Lung (tissue), 11 donors: ENCODE measurements at regions not wholly inside any gene's neighbourhood (a gene's known extent, or its start where the extent isn't known, plus 50 kb on each side); places are given as distances from the start of the nearest gene placed in this dataset.

ENCODE experiments used
- ATAC-seq: fragments of 200-7000 bp; cut with Tn5 transposase; one replicate; pipeline ENCODE4 v1.9.1; 2020; ENCODE audit warnings: moderate number of reproducible peaks; ENCODE audit not compliant: insufficient read depth, low FRiP score
- DNase-seq, 3 donors: peaks; one replicate each; pipeline ENCODE4 v3.0.0-alpha.2; 2013 to 2017
- H3K27ac ChIP-seq, 2 donors: one replicate each; pipeline ENCODE4 v1.5.1; 2013; ENCODE audit warnings: mild to moderate bottlenecking in 2 of 2, moderate library complexity in 2 of 2, control low read depth in 1 of 2, inconsistent platforms in 1 of 2, low read depth in 1 of 2, low read length in 1 of 2
- H3K27me3 ChIP-seq, 3 donors: one replicate each; pipeline ENCODE4 v1.5.1; 2013; ENCODE audit warnings: low read length in 2 of 3; ENCODE audit not compliant: control insufficient read depth in 3 of 3, insufficient read depth in 3 of 3
- H3K36me3 ChIP-seq, 4 donors: one replicate each; pipeline ENCODE4 v1.5.1; 2013; ENCODE audit warnings: low read length in 4 of 4, mild to moderate bottlenecking in 1 of 4, moderate library complexity in 1 of 4; ENCODE audit not compliant: control insufficient read depth in 4 of 4, insufficient read depth in 4 of 4
- H3K4me1 ChIP-seq, 5 donors: one replicate each; pipeline ENCODE4 v1.5.1; 2013; ENCODE audit warnings: low read length in 5 of 5, mild to moderate bottlenecking in 2 of 5, moderate library complexity in 1 of 5; ENCODE audit not compliant: control insufficient read depth in 5 of 5, insufficient read depth in 5 of 5
- H3K4me3 ChIP-seq: one replicate; pipeline ENCODE4 v1.5.1; 2013; ENCODE audit warnings: mild to moderate bottlenecking, control low read depth, moderate library complexity
- H3K9ac ChIP-seq, 2 donors: one replicate each; pipeline ENCODE4 v1.5.1; 2013; ENCODE audit warnings: low read length in 2 of 2, control low read depth in 1 of 2; ENCODE audit not compliant: insufficient read depth in 1 of 2
- H3K9me3 ChIP-seq, 4 donors: one replicate each; pipeline ENCODE4 v1.5.1; 2013; ENCODE audit warnings: low read length in 3 of 4, mild to moderate bottlenecking in 1 of 4, moderate library complexity in 1 of 4; ENCODE audit not compliant: control insufficient read depth in 4 of 4, insufficient read depth in 3 of 4
- CTCF ChIP-seq: IDR thresholded peaks from 2 replicates; pipeline ENCODE4 v1.5.1; 2012; ENCODE audit warnings: mild to moderate bottlenecking; ENCODE audit errors: control extremely low read depth, extremely low read depth
- WGBS, 2 donors: extraction: QIAGEN DNeasy Blood & Tissue Kit; methylation state at CpG; one replicate each; pipeline ENCODE4 v1.1.7; 2013; 5-methylcytosine and 5-hydroxymethylcytosine counted together
- donor health status: control.
- donor health status: control.
- donor health status: Bipolar disorder and iron deficiency.
- donor health status: healthy.
- donor health status: DM: yes; HTN: yes; CAD: no.

GRCh38 chr18:78688249-78688648 lies 291.4 kb upstream of the SALL3 start:
- no peak overlapping the region for H3K4me3 ChIP-seq
- WGBS, 2 donors, result 77 to 83% methylated on average over 12 of the region's 12 CpGs
- H3K27ac ChIP-seq, result no peak overlapping the region
- TF ChIP-seq CTCF, result no peak
- ATAC-seq (no peak), DNase-seq (no peak)
- no peaks in the 10 kb centered on the region for H3K27me3 ChIP-seq
- H3K36me3 ChIP-seq, result no peaks in the 10 kb centered on the region
- H3K4me1 ChIP-seq, result no peaks in the 10 kb centered on the region
- no peak overlapping the region for H3K9ac ChIP-seq
- no peaks in the 10 kb centered on the region for H3K9me3 ChIP-seq

- TF ChIP-seq CTCF, result no peak
- no peaks in the 10 kb centered on the region for H3K4me1 ChIP-seq
- ATAC-seq (no peak), DNase-seq (no peak)
- 88 to 91% methylated on average over 10 to 11 of the region's 11 CpGs for WGBS, 2 donors
- H3K9me3 ChIP-seq, result no peaks in the 10 kb centered on the region
- no peaks in the 10 kb centered on the region for H3K27me3 ChIP-seq
- H3K36me3 ChIP-seq, result no peaks in the 10 kb centered on the region
- H3K4me3 ChIP-seq, result no peak overlapping the region
- H3K9ac ChIP-seq, result no peak overlapping the region
- no peak overlapping the region for H3K27ac ChIP-seq
Observed at GRCh38 chr18:78688916-78689315, 290.7 kb upstream of the SALL3 start.

GRCh38 chr18:78689606-78690005 lies 290.0 kb upstream of the SALL3 start:
- Histone ChIP-seq H3K9ac (no peak overlapping the region), H3K4me3 (no peak overlapping the region), H3K27ac (no peak overlapping the region), H3K27me3 (no peaks in the 10 kb centered on the region), H3K9me3 (no peaks in the 10 kb centered on the region), H3K36me3 (no peaks in the 10 kb centered on the region), H3K4me1 (no peaks in the 10 kb centered on the region)
- TF ChIP-seq CTCF, result no peak
- 83 to 92% methylated on average over 15 of the region's 15 CpGs for WGBS, 2 donors
- DNase-seq (no peak), ATAC-seq (no peak)

- Histone ChIP-seq H3K27ac (no peak overlapping the region), H3K4me1 (no peaks in the 10 kb centered on the region), H3K9ac (no peak overlapping the region), H3K9me3 (no peaks in the 10 kb centered on the region), H3K27me3 (peaks cover 0 to 2% (median 0%) of the 10 kb centered on the region in 3 donors), H3K36me3 (no peaks in the 10 kb centered on the region), H3K4me3 (no peak overlapping the region)
- ATAC-seq, result no peak
- DNase-seq, result no peak
- WGBS, 2 donors, result 69% methylated on average over 1 of the region's 1 CpG
- TF ChIP-seq CTCF, result no peak
Observed at GRCh38 chr18:78692105-78692504, 287.5 kb upstream of the SALL3 start.
